Activated T-cell treated with anti-CD3 and anti-CD28 coated beads, Interleukin-2, amount 50 U/mL, for 4 hours (primary cell): ENCODE measurements at regions not wholly inside any gene's neighbourhood (a gene's known extent, or its start where the extent isn't known, plus 50 kb on each side); places are given as distances from the start of the nearest gene placed in this dataset.
A peak's percentile ranks its signal among the peaks of the same experiment; 100 is the strongest.

Source experiments
- ATAC-seq, 2 donors: fragments of 200-7000 bp; cut with Tn5 transposase; one replicate each; pipeline ENCODE4 v1.10.0; 2021
- DNase-seq: peaks from one replicate; pipeline ENCODE4 v3.0.0-alpha.2; 2020
- H3K27me3 Mint-ChIP-seq: one replicate; pipeline ENCODE4 v1.8.0; 2021; ENCODE audit warnings: low read depth, mixed read lengths
- H3K36me3 Mint-ChIP-seq: one replicate; pipeline ENCODE4 v1.8.0; 2022; ENCODE audit warnings: mixed read lengths; ENCODE audit not compliant: insufficient read depth
- H3K4me1 Mint-ChIP-seq: one replicate; pipeline ENCODE4 v1.8.0; 2021; ENCODE audit warnings: low read depth, mixed read lengths
- H3K4me3 Mint-ChIP-seq: one replicate; pipeline ENCODE4 v1.8.0; 2021; ENCODE audit warnings: mild to moderate bottlenecking, moderate library complexity, mixed read lengths
- H3K9me3 Mint-ChIP-seq: one replicate; pipeline ENCODE4 v1.8.0; 2021; ENCODE audit warnings: mixed read lengths

DNA sequence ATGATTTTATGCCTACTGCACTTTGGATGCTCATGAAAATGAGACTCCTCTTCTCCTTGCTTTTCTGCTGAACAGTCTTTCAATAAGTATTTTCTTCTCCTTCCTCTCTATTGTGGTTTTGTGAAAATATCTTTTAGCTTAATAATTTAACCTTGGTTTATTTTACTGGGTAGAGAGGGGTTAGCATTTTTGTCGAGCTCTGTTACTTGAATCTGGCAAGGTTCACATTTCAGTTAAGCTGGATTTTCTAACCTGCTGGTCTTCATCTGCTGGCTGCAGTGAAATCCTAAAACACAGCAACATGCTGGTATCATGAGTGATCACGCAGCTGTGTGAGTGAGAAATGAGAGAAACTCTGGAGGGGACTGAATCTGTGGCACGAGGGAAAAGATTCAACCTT lies 222.7 kb upstream of the NOX3 start:
- no peaks in the 10 kb centered on the region for H3K27me3 Mint-ChIP-seq
- no peaks in the 10 kb centered on the region for H3K9me3 Mint-ChIP-seq
- ATAC-seq (no peak), DNase-seq (no peak)
- no peak overlapping the region for H3K4me3 Mint-ChIP-seq
- H3K36me3 Mint-ChIP-seq = no peaks in the 10 kb centered on the region
- no peaks in the 10 kb centered on the region for H3K4me1 Mint-ChIP-seq

DNA sequence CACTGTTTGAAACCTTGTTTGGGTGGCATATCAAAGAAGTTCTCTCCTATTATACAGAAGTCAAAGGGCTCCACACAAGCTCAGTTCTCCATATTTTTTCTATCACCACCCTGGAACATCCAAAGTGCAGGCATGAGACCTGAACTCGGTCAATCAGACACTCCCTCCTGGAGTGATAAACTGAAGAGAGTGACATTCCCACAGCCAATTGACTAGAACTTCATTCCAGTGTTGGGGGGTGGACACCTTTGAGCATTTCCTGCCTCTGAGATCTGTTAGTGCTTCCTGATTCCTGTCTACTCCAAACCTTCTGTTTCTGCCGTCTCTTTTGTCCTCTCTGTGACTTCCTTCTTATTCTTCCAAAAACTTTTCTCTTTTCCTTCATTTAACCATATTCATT lies 220.7 kb upstream of the NOX3 start:
- no peak overlapping the region for H3K4me3 Mint-ChIP-seq
- ATAC-seq (no peak), DNase-seq (no peak)
- H3K36me3 Mint-ChIP-seq = no peaks in the 10 kb centered on the region
- H3K4me1 Mint-ChIP-seq = no peaks in the 10 kb centered on the region
- no peaks in the 10 kb centered on the region for H3K9me3 Mint-ChIP-seq
- no peaks in the 10 kb centered on the region for H3K27me3 Mint-ChIP-seq

DNA sequence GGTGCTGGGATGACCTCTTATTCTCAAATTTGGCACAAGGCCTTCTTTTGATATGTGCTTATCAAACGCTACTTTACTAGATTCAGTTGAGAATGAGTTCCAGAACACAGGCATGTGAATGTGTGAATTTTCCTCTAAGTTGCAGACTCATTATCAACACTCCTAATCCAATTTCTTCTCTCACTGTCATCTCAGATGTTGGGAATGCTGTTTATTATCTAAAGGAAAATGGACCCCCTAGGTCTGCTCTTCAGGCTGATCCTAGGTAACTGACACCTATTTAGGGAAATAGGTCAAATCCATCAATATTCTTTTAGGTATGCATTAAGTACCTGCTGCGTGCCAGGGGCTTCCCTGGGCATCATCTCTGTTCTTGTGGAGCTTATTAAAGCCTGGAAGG lies 215.0 kb upstream of the NOX3 start:
- no peaks in the 10 kb centered on the region for H3K9me3 Mint-ChIP-seq
- H3K36me3 Mint-ChIP-seq = no peaks in the 10 kb centered on the region
- ATAC-seq = no peak
- no peak for DNase-seq
- H3K4me3 Mint-ChIP-seq = no peak overlapping the region
- H3K27me3 Mint-ChIP-seq = no peaks in the 10 kb centered on the region
- H3K4me1 Mint-ChIP-seq = no peaks in the 10 kb centered on the region

- ATAC-seq = no peak
- Mint-ChIP-seq H3K27me3 (peaks cover 9% of the 10 kb centered on the region), H3K9me3 (peaks cover 9% of the 10 kb centered on the region), H3K4me1 (no peaks in the 10 kb centered on the region), H3K4me3 (no peak overlapping the region), H3K36me3 (no peaks in the 10 kb centered on the region)
- DNase-seq = no peak
Observed at GRCh38 chr6:155660251-155660977, 204.8 kb upstream of the NOX3 start.

DNA sequence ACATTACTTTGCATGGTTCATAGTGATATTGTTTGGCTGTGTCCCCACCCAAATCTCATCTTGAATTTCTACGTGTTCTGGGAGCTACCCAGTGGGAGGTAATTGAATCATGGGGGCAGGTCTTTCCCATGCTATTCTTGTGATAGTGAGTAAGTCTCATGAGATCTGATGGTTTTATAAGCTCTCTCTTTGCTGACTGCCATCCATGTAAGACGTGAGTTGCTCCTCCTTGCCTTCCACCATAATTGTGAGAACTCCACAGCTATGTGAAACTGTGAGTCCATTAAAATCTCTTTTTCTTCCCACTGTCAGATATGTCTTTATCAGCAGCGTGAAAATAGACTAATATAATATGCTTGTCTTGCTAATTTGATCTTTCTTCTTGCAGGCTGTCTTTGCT lies 200.4 kb upstream of the NOX3 start:
- no peak for DNase-seq
- Mint-ChIP-seq H3K4me1 (no peaks in the 10 kb centered on the region), H3K4me3 (no peak overlapping the region), H3K9me3 (peaks cover 16% of the 10 kb centered on the region), H3K36me3 (no peaks in the 10 kb centered on the region), H3K27me3 (peaks cover 9% of the 10 kb centered on the region)
- ATAC-seq = no peak

GRCh38 chr6:155654474-155654873 lies 198.8 kb upstream of the NOX3 start:
- Mint-ChIP-seq H3K4me1 (no peaks in the 10 kb centered on the region), H3K4me3 (no peak overlapping the region), H3K27me3 (peaks cover 9% of the 10 kb centered on the region), H3K9me3 (peaks cover 16% of the 10 kb centered on the region), H3K36me3 (no peaks in the 10 kb centered on the region)
- ATAC-seq = no peak
- no peak for DNase-seq

DNA sequence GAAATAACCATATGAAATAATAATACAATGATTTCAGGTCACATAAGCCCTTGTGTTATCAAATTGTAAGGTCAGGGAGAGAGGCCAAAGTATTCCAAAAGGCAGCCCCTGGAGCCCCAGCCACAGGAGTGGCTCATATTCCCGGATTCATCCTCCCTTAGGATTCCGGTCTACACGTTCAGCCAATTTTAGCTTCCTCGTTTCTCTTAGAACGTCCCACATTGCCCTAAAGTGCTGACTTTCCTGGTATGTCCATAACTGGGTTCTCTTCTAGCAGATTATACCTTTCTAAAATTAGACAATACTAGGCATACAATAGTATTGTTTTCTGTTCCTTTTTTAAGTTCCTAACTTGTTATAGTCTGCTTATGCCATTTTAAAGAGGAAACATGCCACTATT lies 192.7 kb upstream of the NOX3 start:
- H3K27me3 Mint-ChIP-seq = no peaks in the 10 kb centered on the region
- DNase-seq (no peak), ATAC-seq (no peak)
- H3K4me1 Mint-ChIP-seq = peaks cover 3% of the 10 kb centered on the region
- H3K9me3 Mint-ChIP-seq = no peaks in the 10 kb centered on the region
- no peak overlapping the region for H3K4me3 Mint-ChIP-seq
- H3K36me3 Mint-ChIP-seq = no peaks in the 10 kb centered on the region

DNA sequence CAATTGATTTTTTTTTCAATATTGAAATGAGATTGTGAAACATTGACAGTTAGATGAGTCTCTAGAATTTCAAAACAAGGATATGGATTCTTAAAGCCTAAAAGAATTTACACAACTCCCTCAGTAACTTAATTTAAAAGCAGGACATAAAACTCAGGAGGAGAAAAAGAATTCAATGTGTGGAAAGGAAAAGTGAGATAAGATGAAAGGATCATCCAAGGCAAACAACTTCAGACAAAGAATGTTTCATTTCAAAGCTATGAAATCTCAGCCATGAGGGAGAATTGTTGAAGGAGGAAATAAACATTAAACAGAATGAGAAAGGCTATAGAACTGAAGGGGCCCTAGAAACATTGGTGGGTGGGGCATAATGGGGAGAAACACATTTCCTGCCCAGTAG lies 191.7 kb upstream of the NOX3 start:
- Mint-ChIP-seq H3K4me1 (peaks cover 3% of the 10 kb centered on the region), H3K27me3 (no peaks in the 10 kb centered on the region), H3K4me3 (no peak overlapping the region), H3K36me3 (no peaks in the 10 kb centered on the region), H3K9me3 (peaks cover 2% of the 10 kb centered on the region)
- DNase-seq (no peak), ATAC-seq (no peak)

- Mint-ChIP-seq H3K4me3 (no peak overlapping the region), H3K36me3 (no peaks in the 10 kb centered on the region)
Observed at GRCh38 chr6:155646443-155646842, 190.8 kb upstream of the NOX3 start.

DNA sequence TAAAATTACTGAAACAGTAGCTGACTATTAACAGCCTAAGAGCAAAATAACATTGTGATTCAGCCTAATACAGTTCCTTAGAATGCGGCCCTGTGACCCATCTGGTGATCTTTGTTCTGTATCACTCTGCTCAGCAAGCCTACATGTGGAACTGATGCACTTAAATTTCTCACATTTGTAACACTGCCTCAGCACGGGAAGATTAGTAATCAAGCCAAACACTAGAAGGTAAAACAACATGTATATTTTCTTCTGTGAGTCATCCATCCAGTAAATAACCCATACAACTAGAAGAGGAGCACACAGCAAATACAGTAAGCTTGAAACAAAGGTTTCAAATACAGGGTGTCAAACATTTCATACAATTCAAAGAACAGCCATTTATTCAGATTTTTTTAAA lies 189.7 kb upstream of the NOX3 start:
- no peaks in the 10 kb centered on the region for H3K27me3 Mint-ChIP-seq
- no peaks in the 10 kb centered on the region for H3K36me3 Mint-ChIP-seq
- no peak overlapping the region for H3K4me3 Mint-ChIP-seq
- ATAC-seq (no peak), DNase-seq (no peak)
- peaks cover 3% of the 10 kb centered on the region for H3K4me1 Mint-ChIP-seq
- peaks cover 3% of the 10 kb centered on the region for H3K9me3 Mint-ChIP-seq

More at GRCh38 chr6:155646443-155646842, 190.8 kb upstream of the NOX3 start:
- H3K9me3 Mint-ChIP-seq = peaks cover 3% of the 10 kb centered on the region
- H3K4me1 Mint-ChIP-seq = peaks cover 3% of the 10 kb centered on the region
- no peak for ATAC-seq
- no peak for DNase-seq
- H3K27me3 Mint-ChIP-seq = no peaks in the 10 kb centered on the region

DNA sequence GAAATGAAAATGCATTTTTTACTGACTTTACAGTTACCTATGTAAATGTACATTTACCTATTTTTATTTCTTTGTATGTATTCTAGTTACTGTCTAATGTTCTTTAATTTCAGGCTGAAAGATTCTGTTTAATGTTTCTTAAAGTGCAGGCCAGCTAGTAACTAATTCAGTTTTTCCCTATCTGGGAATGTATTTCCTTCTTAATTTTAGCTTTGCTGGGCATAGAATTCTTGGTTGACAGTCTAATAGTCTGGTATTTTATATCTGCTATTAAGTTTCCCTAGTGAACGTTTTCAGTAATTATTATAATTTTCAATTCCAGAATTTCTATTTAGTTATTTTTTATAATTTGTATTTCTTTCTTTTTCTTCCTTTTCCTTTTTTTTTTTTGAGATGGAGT lies 186.0 kb upstream of the NOX3 start:
- no peak for ATAC-seq
- Mint-ChIP-seq H3K4me3 (no peak overlapping the region), H3K4me1 (no peaks in the 10 kb centered on the region), H3K9me3 (peaks cover 3% of the 10 kb centered on the region), H3K36me3 (no peaks in the 10 kb centered on the region), H3K27me3 (no peaks in the 10 kb centered on the region)
- no peak for DNase-seq

- ATAC-seq (no peak), DNase-seq (no peak)
- H3K36me3 Mint-ChIP-seq = no peaks in the 10 kb centered on the region
- no peak overlapping the region for H3K4me3 Mint-ChIP-seq
- H3K4me1 Mint-ChIP-seq = no peaks in the 10 kb centered on the region
- no peaks in the 10 kb centered on the region for H3K27me3 Mint-ChIP-seq
- peaks cover 3% of the 10 kb centered on the region for H3K9me3 Mint-ChIP-seq
Observed at GRCh38 chr6:155638200-155638599, 182.6 kb upstream of the NOX3 start.

- no peak overlapping the region for H3K4me3 Mint-ChIP-seq
- no peaks in the 10 kb centered on the region for H3K27me3 Mint-ChIP-seq
- DNase-seq = no peak
- H3K9me3 Mint-ChIP-seq = no peaks in the 10 kb centered on the region
- no peaks in the 10 kb centered on the region for H3K4me1 Mint-ChIP-seq
- no peaks in the 10 kb centered on the region for H3K36me3 Mint-ChIP-seq
- ATAC-seq = no peak
Observed at GRCh38 chr6:155635416-155635815, 179.8 kb upstream of the NOX3 start.

DNA sequence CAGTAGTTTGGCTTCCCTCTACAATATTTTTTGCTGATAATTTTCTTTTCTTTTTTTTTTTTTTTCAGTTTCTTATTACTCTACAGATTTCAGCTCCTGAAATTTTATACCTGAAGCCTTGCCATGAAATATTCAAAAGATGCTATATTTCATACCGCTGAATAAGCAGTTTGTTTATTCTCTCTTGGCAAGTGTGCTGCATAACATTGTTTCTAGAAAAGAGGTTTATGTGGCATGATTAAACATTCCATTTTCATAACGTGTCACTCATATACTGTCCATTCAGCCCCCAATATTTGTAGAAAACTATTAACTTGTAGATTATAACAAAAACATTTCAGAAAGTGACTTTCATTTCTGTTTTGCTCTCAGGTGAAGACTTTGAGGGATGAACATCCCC lies 174.4 kb upstream of the NOX3 start:
- Mint-ChIP-seq H3K4me3 (no peak overlapping the region), H3K27me3 (no peaks in the 10 kb centered on the region), H3K36me3 (no peaks in the 10 kb centered on the region), H3K4me1 (peaks cover 5% of the 10 kb centered on the region), H3K9me3 (peaks cover 3% of the 10 kb centered on the region)
- ATAC-seq = no peak
- DNase-seq = no peak

GRCh38 chr6:155629652-155630051 lies 174.0 kb upstream of the NOX3 start:
- no peak overlapping the region for H3K4me3 Mint-ChIP-seq
- H3K27me3 Mint-ChIP-seq = no peaks in the 10 kb centered on the region
- H3K36me3 Mint-ChIP-seq = no peaks in the 10 kb centered on the region
- DNase-seq = no peak
- peaks cover 3% of the 10 kb centered on the region for H3K9me3 Mint-ChIP-seq
- peaks cover 5% of the 10 kb centered on the region for H3K4me1 Mint-ChIP-seq
- no peak for ATAC-seq

DNA sequence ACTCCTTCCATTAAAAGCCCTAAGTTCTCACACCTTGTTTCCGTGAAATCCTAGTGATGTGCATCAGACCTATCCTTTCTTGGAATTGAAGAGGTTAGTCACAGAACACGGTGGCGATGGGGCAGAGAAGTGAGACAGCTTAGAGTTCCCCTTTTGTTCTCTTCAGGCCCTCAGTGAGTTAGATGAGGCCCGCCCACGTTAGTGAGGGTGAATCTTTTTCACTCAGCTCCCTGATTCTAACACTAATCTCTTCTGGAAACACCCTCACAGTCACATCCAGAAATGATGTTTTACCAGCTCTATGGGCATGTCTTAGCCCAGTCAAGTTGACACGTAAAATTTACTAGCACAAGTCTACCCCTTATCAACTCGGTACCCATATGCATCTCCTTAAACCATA lies 172.7 kb upstream of the NOX3 start:
- Mint-ChIP-seq H3K4me1 (peaks cover 5% of the 10 kb centered on the region), H3K9me3 (peaks cover 3% of the 10 kb centered on the region), H3K36me3 (no peaks in the 10 kb centered on the region), H3K4me3 (no peak overlapping the region), H3K27me3 (no peaks in the 10 kb centered on the region)
- DNase-seq (no peak), ATAC-seq (peak; percentile 91 to 92)
